DMS79 (cell line): ENCODE measurements at regions not wholly inside any gene's neighbourhood (a gene's known extent, or its start where the extent isn't known, plus 50 kb on each side); places are given as distances from the start of the nearest gene placed in this dataset.
"Not testable (repeated sequence)": the region's sequence is repeated elsewhere in the genome, so short reads cannot be mapped to it uniquely, and the experiment has no call there.

ENCODE experiments used
- DNase-seq: peaks from one replicate; lab custom pipeline; 2025; lab: John Stamatoyannopoulos, UW

- no peak for DNase-seq
Observed at GRCh38 chr14:49114161-49114893, 471.9 kb downstream of the RPS29 start.

GRCh38 chr14:49106741-49107667 lies 479.2 kb downstream of the RPS29 start:
- no peak for DNase-seq

- DNase-seq, result no peak
Observed at GRCh38 chr14:49105956-49106355, 480.2 kb downstream of the RPS29 start.

GRCh38 chr14:49105512-49105911 lies 480.7 kb downstream of the RPS29 start:
- no peak for DNase-seq

- no peak for DNase-seq
Observed at GRCh38 chr14:49092345-49092744, 493.8 kb downstream of the RPS29 start.

- DNase-seq, result no peak
Observed at GRCh38 chr14:49089107-49089506, 497.1 kb downstream of the RPS29 start.

- not testable (repeated sequence) for DNase-seq
Observed at GRCh38 chr14:49073292-49073691, 512.9 kb downstream of the RPS29 start.

GRCh38 chr14:49058511-49058910 lies 527.7 kb downstream of the RPS29 start:
- DNase-seq, result no peak

GRCh38 chr14:49057838-49058510 lies 528.2 kb downstream of the RPS29 start:
- no peak for DNase-seq

- DNase-seq, result no peak
Observed at GRCh38 chr14:49056021-49056420, 530.2 kb downstream of the RPS29 start.

GRCh38 chr14:49052521-49052920 lies 533.7 kb downstream of the RPS29 start:
- no peak for DNase-seq

GRCh38 chr14:49051328-49052060 lies 534.7 kb downstream of the RPS29 start:
- DNase-seq, result no peak

GRCh38 chr14:49050822-49051221 lies 535.4 kb downstream of the RPS29 start:
- no peak for DNase-seq

GRCh38 chr14:49049711-49050110 lies 536.5 kb downstream of the RPS29 start:
- no peak for DNase-seq

- DNase-seq, result no peak
Observed at GRCh38 chr14:49044981-49045380, 541.2 kb downstream of the RPS29 start.

GRCh38 chr14:49036984-49037516 lies 549.1 kb downstream of the RPS29 start:
- no peak for DNase-seq

- DNase-seq, result no peak
Observed at GRCh38 chr14:49036266-49036665, 549.9 kb downstream of the RPS29 start.

GRCh38 chr14:49033131-49033530 lies 553.0 kb downstream of the RPS29 start:
- DNase-seq, result no peak

GRCh38 chr14:49031710-49032109 lies 554.5 kb downstream of the RPS29 start:
- DNase-seq, result not testable (repeated sequence)

GRCh38 chr14:49019467-49020115 lies 566.6 kb downstream of the RPS29 start:
- DNase-seq, result no peak

GRCh38 chr14:49017447-49017846 lies 568.7 kb downstream of the RPS29 start:
- no peak for DNase-seq
